Left kidney (tissue), 1 donor: ENCODE measurements at regions not wholly inside any gene's neighbourhood (a gene's known extent, or its start where the extent isn't known, plus 50 kb on each side); places are given as distances from the start of the nearest gene placed in this dataset.
"Not testable (repeated sequence)": the region's sequence is repeated elsewhere in the genome, so short reads cannot be mapped to it uniquely, and the experiment has no call there.

Source experiments
- DNase-seq: peaks from one replicate; pipeline ENCODE4 v3.0.0-alpha.2; 2013

DNA sequence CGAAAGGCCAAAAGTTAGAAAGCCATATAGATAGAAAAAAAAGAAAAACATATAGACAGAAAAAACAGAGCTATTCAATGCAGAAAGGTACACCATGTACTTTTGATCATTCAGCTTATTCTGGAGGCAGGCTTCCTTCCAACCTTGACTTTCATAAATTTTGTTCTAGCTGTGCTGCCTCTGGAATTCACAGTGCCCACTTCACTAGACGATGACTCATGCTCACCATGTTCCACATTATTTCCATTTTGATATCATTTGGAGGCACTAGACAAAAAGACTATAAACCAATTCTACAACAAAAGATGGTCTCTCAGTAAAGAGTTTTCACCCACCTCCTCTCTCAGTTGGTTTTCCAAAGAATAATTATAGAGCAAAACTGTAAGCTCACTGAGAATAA lies 229.0 kb upstream of the IPO5 start:
- DNase-seq = no peak

GRCh38 chr13:97726664-97727280 lies 226.7 kb upstream of the IPO5 start:
- no peak for DNase-seq

DNA sequence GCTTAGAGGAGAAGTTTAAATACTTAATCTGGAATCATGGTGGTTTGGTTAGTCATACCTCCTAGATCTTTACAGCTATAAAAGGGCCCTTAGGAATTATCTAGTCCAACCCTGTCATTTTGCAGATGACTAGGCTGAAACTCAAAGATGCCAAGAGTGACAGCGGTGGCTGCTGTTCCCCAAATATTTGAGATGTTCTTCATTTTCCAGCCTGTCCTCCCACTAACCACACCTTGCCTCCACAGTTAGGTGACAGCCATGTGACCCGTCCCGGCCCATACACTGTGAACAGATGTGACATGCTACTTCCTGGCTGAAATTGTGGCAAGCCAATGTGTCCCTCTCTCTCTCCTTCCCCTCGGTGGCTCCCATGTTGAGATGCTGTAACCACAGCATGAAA lies 225.5 kb upstream of the IPO5 start:
- DNase-seq = no peak

GRCh38 chr13:97736436-97736835 lies 217.0 kb upstream of the IPO5 start:
- DNase-seq = no peak

DNA sequence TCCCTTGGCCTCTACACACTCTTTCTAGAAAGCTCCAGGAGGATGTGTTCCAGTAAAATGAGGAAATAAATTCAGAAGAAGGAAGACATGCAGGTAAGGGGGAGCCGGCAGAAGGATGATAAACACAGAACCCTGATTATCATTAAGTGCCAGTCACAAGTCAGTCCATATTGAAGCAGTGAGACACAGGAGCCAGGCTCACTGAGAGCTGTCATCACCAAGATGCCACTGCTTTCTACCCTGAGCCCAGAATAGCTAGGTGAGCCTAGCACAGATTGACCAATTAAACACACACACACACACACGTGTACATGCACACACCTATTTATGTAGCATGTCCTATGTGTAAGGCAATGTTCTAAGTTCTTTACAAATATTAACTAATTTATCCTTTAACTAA lies 211.4 kb upstream of the IPO5 start:
- no peak for DNase-seq

GRCh38 chr13:97743938-97744337 lies 209.5 kb upstream of the IPO5 start:
- no peak for DNase-seq

DNA sequence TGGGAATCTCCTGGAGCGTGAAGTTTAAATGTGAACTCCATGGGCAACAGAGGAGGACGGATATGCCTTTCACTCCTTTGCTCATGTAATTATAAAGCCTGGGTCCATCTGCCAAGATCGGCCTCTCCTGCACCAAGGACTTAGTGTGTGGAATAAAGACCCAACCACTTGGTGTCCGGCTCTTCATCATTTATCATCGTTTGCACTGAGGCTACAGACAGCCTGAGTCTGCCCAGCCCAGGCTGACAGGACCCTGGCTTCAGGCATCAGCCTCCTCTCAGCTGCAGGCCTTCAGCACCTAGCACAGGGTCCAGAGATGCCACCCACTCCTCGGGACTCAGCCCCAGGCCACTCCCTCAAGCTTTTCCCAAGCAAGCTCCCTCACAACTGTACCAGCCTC lies 206.8 kb upstream of the IPO5 start:
- DNase-seq = no peak

- no peak for DNase-seq
These were observed 204.3 kb upstream of the IPO5 start for GRCh38 chr13:97749174-97749573.

- no peak for DNase-seq
These were observed 202.0 kb upstream of the IPO5 start for GRCh38 chr13:97751477-97751876.

GRCh38 chr13:97752961-97753668 lies 200.4 kb upstream of the IPO5 start:
- DNase-seq = no peak

DNA sequence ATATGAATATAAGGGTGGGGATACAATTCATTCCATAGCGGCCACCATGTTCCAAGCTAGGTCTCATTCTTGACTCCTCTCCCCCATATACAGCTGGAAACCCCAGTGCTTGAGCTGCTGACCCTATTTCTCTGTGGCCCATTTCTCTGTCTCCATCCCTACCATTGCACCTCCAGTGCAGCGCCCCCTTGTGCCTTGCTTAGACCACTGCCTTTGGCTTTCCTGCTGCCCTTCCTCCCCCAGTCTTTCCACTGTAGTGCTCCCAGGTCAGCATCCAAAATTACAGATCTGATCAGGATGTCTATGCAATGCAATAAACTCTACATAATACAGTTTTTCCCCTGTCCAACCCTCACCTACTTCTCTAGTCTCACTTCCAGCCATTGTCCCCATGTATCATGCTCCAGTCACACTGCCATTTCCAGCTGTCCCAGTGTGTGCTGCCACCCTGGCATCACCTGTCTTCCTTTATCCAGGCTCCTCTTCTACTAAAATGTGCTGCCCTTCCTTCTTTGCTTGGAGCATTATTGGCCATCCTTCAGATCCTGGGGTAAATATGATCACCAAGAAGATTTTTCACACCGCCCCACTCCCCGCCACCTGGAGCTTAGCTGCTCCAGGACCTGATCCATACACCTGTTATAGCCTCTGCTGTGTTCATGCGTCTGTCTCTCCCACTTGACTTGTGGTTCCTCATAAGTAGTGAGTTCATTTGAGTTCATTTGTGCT lies 199.4 kb upstream of the IPO5 start:
- no peak for DNase-seq

GRCh38 chr13:97757807-97758206 lies 195.7 kb upstream of the IPO5 start:
- no peak for DNase-seq

DNA sequence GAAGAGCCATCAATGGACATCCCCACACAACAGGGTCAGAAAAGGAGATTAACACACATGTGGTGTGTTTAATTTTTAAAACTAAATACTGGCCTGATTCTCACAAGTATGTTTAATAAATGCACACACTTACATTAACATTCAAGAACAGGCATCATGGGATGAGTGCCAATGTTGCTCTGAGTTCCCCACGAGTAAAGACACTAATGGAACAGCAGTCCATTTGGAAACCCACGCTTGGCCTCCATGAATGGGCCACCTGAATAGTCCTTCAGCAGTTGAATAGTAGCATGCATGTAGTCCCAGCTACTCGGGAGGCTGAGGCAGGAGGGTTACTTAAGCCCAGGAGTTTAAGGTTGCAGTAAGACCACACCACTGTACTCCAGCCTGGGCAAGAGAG lies 195.2 kb upstream of the IPO5 start:
- DNase-seq = no peak

- DNase-seq = no peak
These were observed 191.5 kb upstream of the IPO5 start for GRCh38 chr13:97761796-97762540.

DNA sequence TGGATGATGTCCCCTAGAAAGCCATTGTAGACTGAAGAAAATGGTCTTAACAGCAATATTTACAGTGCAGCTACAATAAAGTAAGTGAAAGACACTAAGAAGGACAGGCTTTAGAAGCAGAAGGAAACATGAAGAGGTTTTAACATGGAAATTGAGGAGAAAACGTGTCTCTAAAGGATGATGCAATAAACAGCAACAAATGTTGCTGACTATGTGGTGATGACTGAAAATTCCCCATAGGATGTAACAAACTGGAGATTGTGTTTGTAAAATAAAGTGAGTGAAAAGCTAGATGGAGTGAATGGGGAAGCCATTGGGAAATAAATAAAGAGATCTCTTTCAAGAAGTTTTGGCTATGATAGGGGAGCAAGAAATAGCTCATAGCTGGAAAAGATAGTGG lies 186.7 kb upstream of the IPO5 start:
- DNase-seq = no peak

GRCh38 chr13:97768134-97768533 lies 185.3 kb upstream of the IPO5 start:
- no peak for DNase-seq

GRCh38 chr13:97770231-97770630 lies 183.2 kb upstream of the IPO5 start:
- not testable (repeated sequence) for DNase-seq

GRCh38 chr13:97772466-97772865 lies 181.0 kb upstream of the IPO5 start:
- not testable (repeated sequence) for DNase-seq

DNA sequence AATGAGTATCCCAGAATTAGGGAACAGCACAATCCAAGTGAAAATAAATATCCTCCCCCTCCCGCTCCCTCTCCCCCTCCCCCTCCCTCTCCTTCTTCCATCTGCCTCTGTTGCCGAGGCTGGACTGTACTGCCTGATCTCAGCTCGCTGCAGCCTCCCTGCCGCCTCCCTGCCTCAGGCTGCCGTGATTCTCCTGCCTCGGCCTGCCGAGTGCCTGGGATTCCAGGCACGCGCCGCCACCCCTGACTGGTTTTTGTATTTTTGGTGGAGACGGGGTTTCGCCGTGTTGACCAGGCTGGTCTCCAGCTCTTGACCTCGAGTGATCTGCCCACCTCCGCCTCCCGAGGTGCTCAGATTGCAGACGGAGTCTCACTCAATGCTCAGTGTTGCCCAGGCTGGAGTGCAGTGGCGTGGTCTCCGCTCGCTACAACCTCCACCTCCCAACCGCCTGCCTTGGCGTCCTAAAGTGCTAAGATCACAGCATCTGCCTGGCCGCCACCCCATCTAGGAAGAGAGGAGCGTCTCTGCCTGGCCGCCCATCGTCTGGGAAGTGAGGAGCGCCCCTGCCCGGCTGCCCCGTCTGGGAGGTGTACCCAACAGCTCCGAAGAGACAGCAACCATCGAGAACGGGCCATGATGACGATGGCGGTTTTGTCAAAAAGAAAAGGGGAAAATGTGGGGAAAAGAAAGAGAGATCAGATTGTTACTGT lies 178.9 kb upstream of the IPO5 start:
- DNase-seq = not testable (repeated sequence)

DNA sequence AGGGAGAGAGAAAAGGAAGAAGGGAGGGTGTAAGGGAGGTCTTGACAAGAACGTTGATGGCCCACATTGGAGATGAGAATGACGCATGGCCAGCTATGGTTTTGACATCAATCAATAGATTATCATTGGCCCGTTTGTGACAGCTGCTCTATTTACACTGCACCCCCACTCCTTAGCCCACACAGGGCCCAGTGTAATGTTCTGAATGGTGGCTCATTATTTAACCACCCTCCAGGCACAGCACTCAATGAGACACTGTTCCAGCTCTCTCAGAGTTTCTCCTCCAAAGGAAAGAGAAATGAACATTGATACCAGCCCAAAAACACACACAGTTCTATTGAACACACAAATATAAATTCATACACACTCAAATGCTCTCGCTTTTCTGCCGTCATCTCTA lies 173.0 kb upstream of the IPO5 start:
- no peak for DNase-seq

- DNase-seq = no peak
These were observed 171.6 kb upstream of the IPO5 start for GRCh38 chr13:97781891-97782305.

DNA sequence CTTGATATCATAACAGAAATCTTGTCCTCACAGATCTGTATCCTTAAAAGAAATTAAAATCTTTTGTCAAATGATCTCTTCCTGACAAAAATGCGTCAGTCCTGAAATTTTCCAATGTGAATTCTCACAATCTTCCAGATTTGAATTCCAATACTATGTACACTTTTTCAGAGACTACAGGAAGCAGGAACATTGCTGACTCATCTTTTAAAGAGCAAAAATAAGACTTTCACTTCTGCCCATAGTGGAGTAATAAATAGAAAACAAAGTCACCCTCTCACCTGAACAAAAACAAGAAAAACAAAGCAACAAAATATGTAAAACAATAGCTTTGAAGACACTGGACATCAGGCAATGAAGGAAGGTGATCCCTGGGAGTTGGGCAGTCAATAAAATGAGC lies 167.0 kb upstream of the IPO5 start:
- DNase-seq = no peak
